ENCODE measurements at regions not wholly inside any gene's neighbourhood (a gene's known extent, or its start where the extent isn't known, plus 50 kb on each side); places are given as distances from the start of the nearest gene placed in this dataset.
A peak's percentile ranks its signal among the peaks of the same experiment; 100 is the strongest.

GRCh38 chr9:89880161-89880560 lies 275.3 kb downstream of the GADD45G start:
- no peak for DNase-seq (ENCODE audit: low read depth)

GRCh38 chr9:89880721-89881120 lies 275.9 kb downstream of the GADD45G start:
- no peak for DNase-seq (ENCODE audit: low read depth)

- DNase-seq (ENCODE audit: low read depth) = no peak
These were observed 276.6 kb downstream of the GADD45G start for GRCh38 chr9:89881431-89881830.

GRCh38 chr9:89882930-89883361 lies 278.1 kb downstream of the GADD45G start:
- DNase-seq (ENCODE audit: low read depth) = no peak

- no peak for DNase-seq (ENCODE audit: low read depth)
These were observed 278.9 kb downstream of the GADD45G start for GRCh38 chr9:89883401-89884341.

GRCh38 chr9:89884356-89885083 lies 279.7 kb downstream of the GADD45G start:
- no peak for DNase-seq (ENCODE audit: low read depth)

GRCh38 chr9:89885156-89885555 lies 280.3 kb downstream of the GADD45G start:
- DNase-seq (ENCODE audit: low read depth) = no peak

- peak; percentile 68 for DNase-seq (ENCODE audit: low read depth)
These were observed 281.5 kb downstream of the GADD45G start for GRCh38 chr9:89886281-89886700.

GRCh38 chr9:89887286-89887685 lies 282.5 kb downstream of the GADD45G start:
- DNase-seq (ENCODE audit: low read depth) = no peak

GRCh38 chr9:89888233-89888632 lies 283.4 kb downstream of the GADD45G start:
- DNase-seq (ENCODE audit: low read depth) = no peak

- no peak for DNase-seq (ENCODE audit: low read depth)
These were observed 283.9 kb downstream of the GADD45G start for GRCh38 chr9:89888677-89889076.

- DNase-seq (ENCODE audit: low read depth) = no peak
These were observed 285.1 kb downstream of the GADD45G start for GRCh38 chr9:89889865-89890264.

- DNase-seq (ENCODE audit: low read depth) = no peak
These were observed 285.6 kb downstream of the GADD45G start for GRCh38 chr9:89890326-89890980.

- no peak for DNase-seq (ENCODE audit: low read depth)
These were observed 286.4 kb downstream of the GADD45G start for GRCh38 chr9:89891221-89891590.

- DNase-seq (ENCODE audit: low read depth) = no peak
These were observed 286.9 kb downstream of the GADD45G start for GRCh38 chr9:89891591-89892304.

GRCh38 chr9:89892920-89893319 lies 288.1 kb downstream of the GADD45G start:
- DNase-seq (ENCODE audit: low read depth) = no peak

GRCh38 chr9:89893886-89894285 lies 289.1 kb downstream of the GADD45G start:
- no peak for DNase-seq (ENCODE audit: low read depth)

GRCh38 chr9:89896806-89897340 lies 292.1 kb downstream of the GADD45G start:
- no peak for DNase-seq (ENCODE audit: low read depth)

- no peak for DNase-seq (ENCODE audit: low read depth)
These were observed 294.8 kb downstream of the GADD45G start for GRCh38 chr9:89899573-89899972.

- DNase-seq (ENCODE audit: low read depth) = no peak
These were observed 297.1 kb downstream of the GADD45G start for GRCh38 chr9:89901920-89902319.

- peak; percentile 80 for DNase-seq (ENCODE audit: low read depth)
These were observed 297.8 kb downstream of the GADD45G start for GRCh38 chr9:89902450-89903140.

Data from M059J (cell line).